Activated B cell treated with CpG ODN at 0.5 μM for 24 hours (primary cell): ENCODE measurements at regions not wholly inside any gene's neighbourhood (a gene's known extent, or its start where the extent isn't known, plus 50 kb on each side); places are given as distances from the start of the nearest gene placed in this dataset.

ENCODE experiments used
- ATAC-seq: fragments of 200-7000 bp; cut with Tn5 transposase; one replicate; pipeline ENCODE4 v1.10.0; 2021; ENCODE audit warnings: low read depth, mild to moderate bottlenecking, moderate library complexity
- CTCF ChIA-PET: fragments of 350-600 bp; sonication (Branson Sonifier 250); formaldehyde crosslinking; loops from one replicate; lab custom pipeline; 2021; ENCODE audit warnings: antibody characterized with exemption; lab: Charles Lee
- POLR2A ChIA-PET: fragments of 350-600 bp; sonication (Branson Sonifier 250); formaldehyde crosslinking; loops from one replicate; lab custom pipeline; 2021; ENCODE audit warnings: antibody characterized with exemption; lab: Charles Lee
- DNase-seq: peaks from one replicate; pipeline ENCODE4 v3.0.0; 2022
- H3K27ac Mint-ChIP-seq: one replicate; pipeline ENCODE4 v1.8.0; 2020; ENCODE audit warnings: mixed read lengths
- H3K27me3 Mint-ChIP-seq: one replicate; pipeline ENCODE4 v1.8.0; 2021; ENCODE audit warnings: mixed read lengths
- H3K36me3 Mint-ChIP-seq: one replicate; pipeline ENCODE4 v1.8.0; 2021; ENCODE audit warnings: low read depth, mixed read lengths
- H3K4me1 Mint-ChIP-seq: one replicate; pipeline ENCODE4 v1.8.0; 2021; ENCODE audit warnings: mixed read lengths
- H3K4me3 Mint-ChIP-seq: one replicate; pipeline ENCODE4 v1.8.0; 2020; ENCODE audit warnings: mild to moderate bottlenecking, mixed read lengths
- H3K9me3 Mint-ChIP-seq: one replicate; pipeline ENCODE4 v1.8.0; 2020; ENCODE audit warnings: mixed read lengths
- CTCF ChIP-seq: fragments of 200-600 bp; IDR thresholded peaks from one replicate; pipeline ENCODE4 v1.8.0; 2022; ENCODE audit warnings: antibody characterized with exemption, mild to moderate bottlenecking
- intact Hi-C: fragments of 100-400 bp; cut with micrococcal nuclease; formaldehyde crosslinking; loops from one replicate; pipeline ENCODE4 v1.15.1; 2024

- ATAC-seq (no peak), DNase-seq (no peak)
- CTCF ChIA-PET, result no interaction called here
- Mint-ChIP-seq H3K36me3 (no peaks in the 10 kb centered on the region), H3K27me3 (peaks cover 20% of the 10 kb centered on the region), H3K27ac (no peak overlapping the region), H3K4me3 (no peak overlapping the region), H3K4me1 (no peaks in the 10 kb centered on the region), H3K9me3 (no peaks in the 10 kb centered on the region)
- POLR2A ChIA-PET, result no interaction called here
- intact Hi-C loops, result no loop called here
- no peak for TF ChIP-seq CTCF
Observed at GRCh38 chr5:88539693-88540365, 271.2 kb upstream of the TMEM161B start.

- CTCF ChIA-PET, result no interaction called here
- Mint-ChIP-seq H3K27ac (no peak overlapping the region), H3K4me1 (no peaks in the 10 kb centered on the region), H3K36me3 (no peaks in the 10 kb centered on the region), H3K27me3 (peaks cover 14% of the 10 kb centered on the region), H3K4me3 (no peak overlapping the region), H3K9me3 (peaks cover under 1% of the 10 kb centered on the region)
- DNase-seq, result no peak
- no peak for ATAC-seq
- POLR2A ChIA-PET, result no interaction called here
- intact Hi-C loops, result no loop called here
- TF ChIP-seq CTCF, result no peak
Observed at GRCh38 chr5:88539026-88539425, 270.4 kb upstream of the TMEM161B start.

GRCh38 chr5:88536146-88536545 is 267.5 kb upstream of the TMEM161B start:
- intact Hi-C loops, result no loop called here
- H3K4me3 Mint-ChIP-seq, result no peak overlapping the region
- POLR2A ChIA-PET, result no interaction called here
- H3K27me3 Mint-ChIP-seq, result peaks cover 16% of the 10 kb centered on the region
- no peak for DNase-seq
- H3K36me3 Mint-ChIP-seq, result no peaks in the 10 kb centered on the region
- ATAC-seq, result no peak
- no peak overlapping the region for H3K27ac Mint-ChIP-seq
- TF ChIP-seq CTCF, result no peak
- CTCF ChIA-PET, result no interaction called here
- H3K4me1 Mint-ChIP-seq, result no peaks in the 10 kb centered on the region
- H3K9me3 Mint-ChIP-seq, result peaks cover 6% of the 10 kb centered on the region

GRCh38 chr5:88524941-88525340 is 256.3 kb upstream of the TMEM161B start:
- no peak overlapping the region for H3K27ac Mint-ChIP-seq
- intact Hi-C loops, result no loop called here
- ChIA-PET CTCF (no interaction called here), POLR2A (no interaction called here)
- H3K36me3 Mint-ChIP-seq, result no peaks in the 10 kb centered on the region
- H3K4me1 Mint-ChIP-seq, result no peaks in the 10 kb centered on the region
- H3K4me3 Mint-ChIP-seq, result no peak overlapping the region
- ATAC-seq (no peak), DNase-seq (no peak)
- TF ChIP-seq CTCF, result no peak
- no peaks in the 10 kb centered on the region for H3K9me3 Mint-ChIP-seq
- H3K27me3 Mint-ChIP-seq, result peaks cover 6% of the 10 kb centered on the region

- DNase-seq, result no peak
- no peak overlapping the region for H3K27ac Mint-ChIP-seq
- no peaks in the 10 kb centered on the region for H3K9me3 Mint-ChIP-seq
- no peaks in the 10 kb centered on the region for H3K36me3 Mint-ChIP-seq
- H3K4me1 Mint-ChIP-seq, result no peaks in the 10 kb centered on the region
- TF ChIP-seq CTCF, result no peak
- H3K4me3 Mint-ChIP-seq, result no peak overlapping the region
- ATAC-seq, result no peak
- intact Hi-C loops, result no loop called here
- POLR2A ChIA-PET, result no interaction called here
- peaks cover 6% of the 10 kb centered on the region for H3K27me3 Mint-ChIP-seq
- CTCF ChIA-PET, result no interaction called here
Observed at GRCh38 chr5:88519066-88519465, 250.4 kb upstream of the TMEM161B start.
